ENCODE measurements at regions not wholly inside any gene's neighbourhood (a gene's known extent, or its start where the extent isn't known, plus 50 kb on each side); places are given as distances from the start of the nearest gene placed in this dataset.

DNA sequence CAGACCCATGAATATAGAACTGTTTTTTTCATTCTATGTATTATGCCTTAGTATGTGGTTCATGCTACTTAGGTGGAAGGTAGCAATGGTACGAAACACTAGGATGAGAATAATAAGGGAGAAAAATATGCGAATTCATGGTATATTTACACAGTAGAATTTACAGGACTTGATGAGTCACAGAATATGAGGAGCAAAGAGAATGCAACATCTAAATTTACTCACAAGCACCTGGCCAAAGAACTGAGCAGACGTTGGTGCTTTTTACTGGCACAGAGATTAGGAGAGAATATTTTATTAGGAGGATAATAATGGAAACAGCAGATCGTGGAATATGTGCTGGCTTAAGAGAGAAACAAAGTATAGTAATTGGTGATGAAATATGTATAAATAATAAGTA is 785.4 kb upstream of the ROBO1 start:
- no peak for TF ChIP-seq CTCF (IDR thresholded peaks at IDR 0.05)
- TF ChIP-seq POLR2A (IDR thresholded peaks at IDR 0.05): no peak
